K562 (cell line): ENCODE measurements at regions not wholly inside any gene's neighbourhood (a gene's known extent, or its start where the extent isn't known, plus 50 kb on each side); places are given as distances from the start of the nearest gene placed in this dataset.

Source experiments
- ATAC-seq: fragments of 200-7000 bp; cut with Tn5 transposase; 3 replicates; pipeline ENCODE4 v1.9.1; 2020; ENCODE audit warnings: moderate library complexity
- BruUV-seq: library from RNA; stranded (reverse); fragments of 400-500 nt; replicated peaks from 2 replicates; lab custom pipeline; 2021; lab: Mats Ljungman, UMichigan
- CTCF ChIA-PET: fragments of 300-600 bp; formaldehyde crosslinking; extraction: SDS; loops from one replicate; lab custom pipeline; 2021; ENCODE audit warnings: low intra/inter-chr PET ratio; lab: Yijun Ruan, JAX
- POLR2A ChIA-PET: fragments of 300-600, 350-650 bp; sonication (Branson Sonifier 250); formaldehyde crosslinking; extraction: SDS; loops from one replicate; lab custom pipeline; 2021; ENCODE audit warnings: antibody characterized with exemption, inconsistent platforms; lab: Yijun Ruan, JAX
- DNase-seq, 4 experiments: peaks; one replicate each; pipeline versions ENCODE4 v3.0.0 to v3.0.0-alpha.2; 2011 to 2018; ENCODE audit warnings: low spot score in 3 of 4, mixed read lengths in 3 of 4; ENCODE audit errors: extremely low read depth in 1 of 4
- FAIRE-seq: peaks from 2 replicates; lab custom pipeline; 2011; peaks lifted over from hg19 to GRCh38; lab: Jason Lieb, UNC
- H2AFZ ChIP-seq: 2 replicates; pipeline ENCODE4 v1.6.0; 2011; ENCODE audit warnings: low read depth, low read length, control low read depth, inconsistent platforms
- H3K27ac ChIP-seq: fragments of 200-600 bp; 3 replicates; pipeline ENCODE4 v1.8.0; 2011; ENCODE audit warnings: low read depth, mild to moderate bottlenecking, control low read depth, inconsistent platforms, low read length, moderate library complexity, mixed read lengths; ENCODE audit errors: extremely low read depth
- H3K27me3 ChIP-seq, 2 experiments: fragments of 300-600 bp in 1 of 2; 2 replicates in 1 of 2; 3 replicates in 1 of 2; pipeline versions ENCODE4 v1.6.0 to v1.8.0; 2011; ENCODE audit warnings: inconsistent platforms in 2 of 2, low read length in 2 of 2, mild to moderate bottlenecking in 1 of 2, mixed read lengths in 1 of 2, moderate library complexity in 1 of 2; ENCODE audit not compliant: control insufficient read depth in 2 of 2, insufficient read depth in 2 of 2
- H3K36me3 ChIP-seq: fragments of 300-600 bp; 3 replicates; pipeline ENCODE4 v1.8.0; 2011; ENCODE audit warnings: mild to moderate bottlenecking, low read length, inconsistent platforms; ENCODE audit not compliant: control insufficient read depth, insufficient read depth
- H3K4me1 ChIP-seq, 2 experiments: fragments of 200-600 bp in 1 of 2; replicated peaks in 1 of 2; 2 replicates in 1 of 2; 3 replicates in 1 of 2; pipeline versions ENCODE4 v1.5.1 to v1.8.0; 2011; ENCODE audit warnings: inconsistent platforms in 2 of 2, low read length in 2 of 2, mild to moderate bottlenecking in 1 of 2, mixed read lengths in 1 of 2, moderate library complexity in 1 of 2; ENCODE audit not compliant: control insufficient read depth in 2 of 2, insufficient read depth in 2 of 2
- H3K4me2 ChIP-seq: 2 replicates; pipeline ENCODE4 v1.6.1; 2011; ENCODE audit warnings: low read length, control low read depth, inconsistent platforms, mixed read lengths; ENCODE audit not compliant: insufficient read depth
- H3K4me3 ChIP-seq: fragments of 200-600 bp; sonication (generic), shearing (Covaris generic); 2 replicates; pipeline ENCODE4 v1.5.1; 2016; ENCODE audit warnings: control low read depth, inconsistent platforms
- H3K79me2 ChIP-seq: fragments of 200-600 bp; 3 replicates; pipeline ENCODE4 v1.8.0; 2011; ENCODE audit warnings: low read length, inconsistent platforms; ENCODE audit not compliant: control insufficient read depth, insufficient read depth
- H3K9ac ChIP-seq, 2 experiments: 2 replicates each; pipeline versions ENCODE4 v1.6.0 to v1.6.1; 2011; ENCODE audit warnings: low read depth in 2 of 2, low read length in 2 of 2, control low read depth in 1 of 2, inconsistent platforms in 1 of 2, mild to moderate bottlenecking in 1 of 2, mixed read lengths in 1 of 2; ENCODE audit not compliant: insufficient read depth in 1 of 2
- H3K9me1 ChIP-seq: one replicate; pipeline ENCODE4 v1.6.0; 2011; ENCODE audit warnings: inconsistent platforms, mild to moderate bottlenecking, low read length, moderate library complexity; ENCODE audit not compliant: control insufficient read depth, insufficient read depth
- H3K9me3 ChIP-seq: replicated peaks from 2 replicates; pipeline ENCODE4 v1.5.1; 2011; ENCODE audit warnings: low read depth, low read length, inconsistent platforms; ENCODE audit not compliant: control insufficient read depth, insufficient read depth
- H4K20me1 ChIP-seq: replicated peaks from 2 replicates; pipeline ENCODE4 v1.6.1; 2011; ENCODE audit warnings: low read length, inconsistent platforms, mixed read lengths; ENCODE audit not compliant: control insufficient read depth, insufficient read depth
- CBX1 ChIP-seq: sonication (generic); IDR thresholded peaks from 2 replicates; pipeline ENCODE4 v1.6.1; 2016; ENCODE audit warnings: antibody characterized with exemption, low read depth, mild to moderate bottlenecking
- CBX5 ChIP-seq: IDR thresholded peaks from 2 replicates; pipeline ENCODE4 v1.6.1; 2014; ENCODE audit warnings: low read depth, borderline replicate concordance
- E2F8 ChIP-seq: fragments of 450-650 bp; IDR thresholded peaks from 2 replicates; pipeline ENCODE4 v1.7.1; 2018; ENCODE audit warnings: mild to moderate bottlenecking, low read depth; ENCODE audit not compliant: partially characterized antibody
- GABPB1 ChIP-seq: sonication (generic); formaldehyde crosslinking; IDR thresholded peaks from 2 replicates; pipeline ENCODE4 v1.8.0; 2022; ENCODE audit warnings: mild to moderate bottlenecking, missing genetic modification reagents
- GABPB2 ChIP-seq: fragments of 250-450 bp; sonication (Bioruptor Pico); conservative IDR thresholded peaks from 2 replicates; pipeline ENCODE4 v1.5.1; 2021; ENCODE audit warnings: mild to moderate bottlenecking
- HDAC6 ChIP-seq: IDR thresholded peaks from 2 replicates; pipeline ENCODE4 v1.6.1; 2012; ENCODE audit warnings: low read depth, mild to moderate bottlenecking, control low read depth, inconsistent platforms, low read length, moderate library complexity
- LARP7 ChIP-seq: fragments of 450-650 bp; IDR thresholded peaks from 2 replicates; pipeline ENCODE4 v1.6.1; 2016
- NFIC ChIP-seq: fragments of 450-650 bp; IDR thresholded peaks from 2 replicates; pipeline ENCODE4 v1.6.1; 2017; ENCODE audit warnings: mild to moderate bottlenecking, inconsistent platforms
- NFIX ChIP-seq: fragments of 250-450 bp; sonication (Bioruptor Pico); IDR thresholded peaks from 2 replicates; pipeline ENCODE4 v1.4.0; 2020; ENCODE audit warnings: low read depth, mild to moderate bottlenecking, moderate library complexity
- PTTG1 ChIP-seq: fragments of 450-650 bp; IDR thresholded peaks from 2 replicates; pipeline ENCODE4 v1.6.1; 2016; ENCODE audit warnings: low read depth, mild to moderate bottlenecking, missing genetic modification characterization, missing compliant biosample characterization
- SMAD2 ChIP-seq: fragments of 150-350 bp; IDR thresholded peaks from 2 replicates; pipeline ENCODE4 v1.6.1; 2014; ENCODE audit warnings: low read depth, mild to moderate bottlenecking, low read length
- ZNF324 ChIP-seq: fragments of 250-450 bp; sonication (Bioruptor Pico); IDR thresholded peaks from 2 replicates; pipeline ENCODE4 v1.4.0; 2020; ENCODE audit warnings: mild to moderate bottlenecking
- ZNF511 ChIP-seq: sonication (generic); formaldehyde crosslinking; IDR thresholded peaks from 2 replicates; pipeline ENCODE4 v1.8.0; 2022; ENCODE audit warnings: mild to moderate bottlenecking, missing genetic modification reagents
- WGBS: fragments of 100-300 bp; shearing (Covaris generic); methylation state at CpG from one replicate; pipeline ENCODE4 v1.1.6; 2016; ENCODE audit warnings: low coverage, mixed read lengths; ENCODE audit not compliant: insufficient coverage; ENCODE audit errors: missing lambda C conversion rate; 5-methylcytosine and 5-hydroxymethylcytosine counted together
- in situ Hi-C: fragments of 300-500 bp; cut with MboI; formaldehyde crosslinking; loops from 4 replicates; pipeline ENCODE4 v1.15.0; 2018; ENCODE audit warnings: inconsistent platforms, mixed read lengths
- intact Hi-C: fragments of 100-400 bp; cut with micrococcal nuclease; formaldehyde crosslinking; loops from 2 replicates; pipeline ENCODE4 v1.14.2; 2022
- TF ChIP-seq, protein P1 (sequence below): IDR thresholded peaks from 2 replicates; pipeline ENCODE4 v1.6.1; 2011; ENCODE audit warnings: borderline replicate concordance, low read depth, mild to moderate bottlenecking, moderate library complexity, low read length; ENCODE audit not compliant: insufficient read depth, poor library complexity, severe bottlenecking
- TF ChIP-seq, protein P2 (sequence below): IDR thresholded peaks from 2 replicates; pipeline ENCODE4 v1.6.1; 2011; ENCODE audit not compliant: insufficient read length; ENCODE audit errors: extremely low read depth

GRCh38 chr13:54016542-54016941 is 987.9 kb downstream of the OLFM4 start (continued):
- TF ChIP-seq E2F8 (no peak), SMAD2 (no peak), LARP7 (no peak), PTTG1 (tag) (no peak), HDAC6 (no peak)
- TF ChIP-seq, all 486 proteins: peak for 0

- POLR2A ChIA-PET = no interaction called here
- TF ChIP-seq NFIC = peak; percentile 90
- TF ChIP-seq CBX1 = no peak
- TF ChIP-seq NFIX (CRISPR knock-in tag) = peak; percentile 87
- TF ChIP-seq, protein P1, sequence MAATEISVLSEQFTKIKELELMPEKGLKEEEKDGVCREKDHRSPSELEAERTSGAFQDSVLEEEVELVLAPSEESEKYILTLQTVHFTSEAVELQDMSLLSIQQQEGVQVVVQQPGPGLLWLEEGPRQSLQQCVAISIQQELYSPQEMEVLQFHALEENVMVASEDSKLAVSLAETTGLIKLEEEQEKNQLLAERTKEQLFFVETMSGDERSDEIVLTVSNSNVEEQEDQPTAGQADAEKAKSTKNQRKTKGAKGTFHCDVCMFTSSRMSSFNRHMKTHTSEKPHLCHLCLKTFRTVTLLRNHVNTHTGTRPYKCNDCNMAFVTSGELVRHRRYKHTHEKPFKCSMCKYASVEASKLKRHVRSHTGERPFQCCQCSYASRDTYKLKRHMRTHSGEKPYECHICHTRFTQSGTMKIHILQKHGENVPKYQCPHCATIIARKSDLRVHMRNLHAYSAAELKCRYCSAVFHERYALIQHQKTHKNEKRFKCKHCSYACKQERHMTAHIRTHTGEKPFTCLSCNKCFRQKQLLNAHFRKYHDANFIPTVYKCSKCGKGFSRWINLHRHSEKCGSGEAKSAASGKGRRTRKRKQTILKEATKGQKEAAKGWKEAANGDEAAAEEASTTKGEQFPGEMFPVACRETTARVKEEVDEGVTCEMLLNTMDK = no peak
- TF ChIP-seq, protein P2, sequence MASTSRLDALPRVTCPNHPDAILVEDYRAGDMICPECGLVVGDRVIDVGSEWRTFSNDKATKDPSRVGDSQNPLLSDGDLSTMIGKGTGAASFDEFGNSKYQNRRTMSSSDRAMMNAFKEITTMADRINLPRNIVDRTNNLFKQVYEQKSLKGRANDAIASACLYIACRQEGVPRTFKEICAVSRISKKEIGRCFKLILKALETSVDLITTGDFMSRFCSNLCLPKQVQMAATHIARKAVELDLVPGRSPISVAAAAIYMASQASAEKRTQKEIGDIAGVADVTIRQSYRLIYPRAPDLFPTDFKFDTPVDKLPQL = no peak
- TF ChIP-seq GABPB2 (CRISPR knock-in tag) = no peak
- TF ChIP-seq GABPB1 (CRISPR knock-in tag) = no peak
- no peak for TF ChIP-seq ZNF324 (CRISPR knock-in tag)
- TF ChIP-seq CBX5 = no peak
- TF ChIP-seq ZNF511 (CRISPR knock-in tag) = no peak
Measured at GRCh38 chr13:54018485-54018884, 989.9 kb downstream of the OLFM4 start.

More at GRCh38 chr13:54018485-54018884, 989.9 kb downstream of the OLFM4 start:
- Histone ChIP-seq H3K36me3 (no peaks in the 10 kb centered on the region), H3K27ac (no peak overlapping the region), H3K9me1 (no peaks in the 10 kb centered on the region), H3K79me2 (no peaks in the 10 kb centered on the region), H3K9me3 (no peaks in the 10 kb centered on the region), H3K4me1 (no peaks in the 10 kb centered on the region), H3K9ac (no peak overlapping the region), H4K20me1 (no peaks in the 10 kb centered on the region), H3K4me3 (no peak overlapping the region), H3K4me2 (no peak overlapping the region), H3K27me3 (no peaks in the 10 kb centered on the region), H2AFZ (no peak overlapping the region)
- intact Hi-C loops = no loop called here
- WGBS = 0% methylated on average over 3 of the region's 3 CpGs
- ATAC-seq (no peak), DNase-seq (no peak), FAIRE-seq (no peak)
- no TSS peak for BruUV-seq
- in situ Hi-C loops = no loop called here
- CTCF ChIA-PET = no interaction called here
